Stromal cell of bone marrow (primary cell): ENCODE measurements at regions not wholly inside any gene's neighbourhood (a gene's known extent, or its start where the extent isn't known, plus 50 kb on each side); places are given as distances from the start of the nearest gene placed in this dataset.
A peak's percentile ranks its signal among the peaks of the same experiment; 100 is the strongest.

Experiments used
- DNase-seq: peaks from one replicate; pipeline ENCODE4 v3.0.0-alpha.2; 2012; ENCODE audit warnings: low read depth

DNA sequence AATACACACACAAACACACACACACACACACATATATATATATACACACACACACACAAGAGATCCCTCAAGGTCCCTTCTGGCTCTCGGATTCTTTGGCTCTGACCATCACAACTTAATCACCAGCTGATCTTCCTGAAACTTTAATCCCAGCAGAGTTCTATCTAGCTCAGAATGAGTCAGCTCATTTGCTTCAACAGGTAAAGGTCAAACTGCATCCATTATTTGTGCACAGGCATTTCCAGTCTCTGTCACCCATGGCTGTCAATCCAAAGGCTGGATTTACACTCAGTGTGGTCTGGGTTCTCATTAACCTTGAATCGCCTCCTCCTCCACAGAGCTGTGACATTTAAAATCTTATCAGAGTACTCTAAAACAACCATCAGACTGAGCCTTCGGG lies 113.3 kb upstream of the TMPO start:
- no peak for DNase-seq

DNA sequence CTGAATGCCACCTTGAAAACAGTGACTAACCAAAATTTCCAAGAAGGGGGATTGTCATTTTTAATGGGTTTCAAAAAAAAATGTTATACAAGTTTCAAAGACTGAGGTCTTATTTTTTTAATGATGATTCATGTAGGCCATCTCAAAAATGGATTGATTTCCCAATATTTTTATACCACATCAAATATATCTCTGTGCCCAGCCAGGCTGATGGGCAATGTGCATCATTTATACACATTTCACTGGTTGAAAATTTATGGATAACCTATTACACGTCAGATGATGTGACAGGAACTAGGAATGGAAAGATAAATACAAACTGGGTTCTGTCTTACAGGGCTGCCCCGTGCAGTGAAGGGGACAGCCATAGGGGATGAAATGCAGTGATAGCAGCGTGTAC lies 112.7 kb upstream of the TMPO start:
- DNase-seq, result no peak

DNA sequence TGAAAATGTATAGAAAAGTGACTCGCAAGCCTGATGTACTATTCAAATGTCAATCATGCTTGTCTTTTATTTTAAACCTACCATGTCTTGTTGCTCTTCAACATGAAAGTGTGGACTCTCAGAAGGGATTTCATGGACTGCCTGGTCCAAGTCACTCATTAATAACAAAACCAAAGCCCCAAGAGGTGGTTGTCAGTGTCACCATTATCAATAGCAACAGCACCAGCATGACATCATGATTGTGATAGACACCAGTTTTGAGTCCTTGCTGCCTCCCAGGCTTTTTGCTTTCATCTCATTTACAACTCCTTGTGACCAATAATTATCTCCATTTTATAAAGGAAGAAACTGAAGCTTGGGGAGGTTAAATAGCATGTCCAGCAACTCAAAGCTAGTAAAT lies 112.0 kb upstream of the TMPO start:
- DNase-seq, result no peak

DNA sequence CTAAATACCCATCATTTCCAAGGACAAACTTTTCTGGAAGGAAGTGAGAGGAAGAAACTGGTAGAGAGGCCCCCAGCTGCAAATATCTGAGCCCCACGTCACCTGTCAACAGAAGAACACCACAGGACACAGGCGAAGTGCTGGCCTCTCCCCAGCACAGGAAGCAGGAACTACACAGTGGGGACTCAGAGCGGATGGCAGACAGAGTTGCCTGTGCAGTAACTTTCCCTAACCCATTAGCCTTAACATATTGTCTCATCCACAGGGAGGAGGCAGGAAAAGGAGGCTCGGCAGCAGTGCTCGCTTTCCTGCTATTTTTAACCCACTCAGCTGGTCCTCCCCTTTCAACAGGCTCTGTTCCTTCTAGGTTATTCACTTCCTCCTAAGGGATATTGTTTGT lies 111.5 kb upstream of the TMPO start:
- no peak for DNase-seq

DNA sequence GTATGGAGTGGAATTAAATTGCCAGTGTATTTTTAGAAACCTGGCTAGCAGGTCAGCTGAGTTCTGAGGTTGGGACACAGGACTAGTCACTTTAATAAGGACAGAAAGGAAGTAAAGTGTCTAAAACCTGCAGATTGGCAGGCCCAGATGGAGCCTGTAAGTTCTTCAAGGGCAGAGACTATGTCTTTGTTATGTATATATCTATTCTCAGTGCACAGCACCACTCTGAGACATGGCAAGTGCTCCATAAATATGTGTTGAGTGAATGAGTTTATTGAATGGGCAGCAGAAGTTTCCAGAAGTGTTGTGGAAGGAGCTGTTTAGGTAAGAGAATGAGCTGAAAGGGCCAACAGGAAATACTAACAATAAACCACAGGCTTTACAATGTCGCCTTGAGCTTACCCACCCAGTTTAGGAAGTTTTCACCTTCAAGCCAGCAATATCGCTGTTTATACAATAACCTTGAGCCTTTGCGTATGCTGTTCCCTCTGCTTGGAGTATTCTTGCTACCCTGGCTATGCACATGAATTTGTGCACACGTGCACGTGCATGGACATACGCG lies 109.5 kb upstream of the TMPO start:
- no peak for DNase-seq

DNA sequence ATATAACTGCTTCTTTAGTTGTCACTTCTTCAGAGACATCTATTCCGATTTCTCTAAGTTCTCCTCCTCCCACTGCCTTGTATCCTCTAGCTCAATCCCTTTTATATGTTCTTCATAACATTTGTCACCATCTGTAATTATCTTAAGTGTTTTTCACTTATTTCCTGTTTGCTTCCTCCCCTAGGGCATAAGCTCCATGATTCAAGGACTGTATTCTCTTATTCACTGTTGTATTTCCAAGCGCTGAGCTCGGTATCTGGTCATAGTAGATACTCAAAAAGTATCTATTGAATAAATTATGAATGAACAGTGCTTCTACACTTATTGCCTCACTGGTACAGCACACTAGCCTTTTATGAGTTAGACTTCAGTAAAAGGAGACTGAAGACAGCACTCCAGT lies 109.0 kb upstream of the TMPO start:
- DNase-seq, result no peak

DNA sequence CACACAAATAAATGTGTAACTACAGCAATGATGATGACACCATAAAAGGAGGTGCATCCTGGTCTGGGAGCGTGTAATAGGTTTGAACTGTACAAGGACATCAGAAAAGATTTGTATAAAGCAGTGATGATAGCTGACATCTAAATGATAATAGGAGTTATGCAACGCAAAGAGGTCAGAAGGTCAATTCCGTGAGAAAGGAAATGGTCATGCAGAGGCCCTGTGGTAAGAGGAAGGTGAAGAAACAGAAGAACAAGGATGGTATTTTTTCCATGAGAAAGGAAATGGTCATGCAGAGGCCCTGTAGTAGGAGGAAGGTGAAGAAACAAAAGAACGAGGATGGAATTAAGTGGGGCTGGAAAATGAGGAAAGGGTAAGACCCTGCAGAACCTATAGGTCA lies 106.7 kb upstream of the TMPO start:
- no peak for DNase-seq

DNA sequence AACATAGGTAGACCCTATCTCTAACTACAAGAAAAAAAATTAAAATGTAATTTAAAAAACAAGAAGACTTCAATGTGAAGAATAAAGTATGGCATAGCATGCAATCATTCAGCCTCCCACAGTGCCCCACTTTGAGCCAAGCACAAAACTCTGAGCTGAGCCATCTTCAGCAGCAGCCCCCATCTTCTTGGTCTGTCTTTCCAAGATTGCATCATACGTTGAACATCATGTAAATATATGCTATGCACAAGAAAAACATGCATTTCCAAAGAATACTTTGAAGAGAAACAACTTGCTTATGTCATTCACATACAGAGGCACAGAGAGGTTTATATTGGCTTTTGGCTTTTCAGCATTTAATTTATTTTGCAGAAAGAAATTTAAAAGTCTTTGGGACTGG lies 105.8 kb upstream of the TMPO start:
- DNase-seq, result no peak

DNA sequence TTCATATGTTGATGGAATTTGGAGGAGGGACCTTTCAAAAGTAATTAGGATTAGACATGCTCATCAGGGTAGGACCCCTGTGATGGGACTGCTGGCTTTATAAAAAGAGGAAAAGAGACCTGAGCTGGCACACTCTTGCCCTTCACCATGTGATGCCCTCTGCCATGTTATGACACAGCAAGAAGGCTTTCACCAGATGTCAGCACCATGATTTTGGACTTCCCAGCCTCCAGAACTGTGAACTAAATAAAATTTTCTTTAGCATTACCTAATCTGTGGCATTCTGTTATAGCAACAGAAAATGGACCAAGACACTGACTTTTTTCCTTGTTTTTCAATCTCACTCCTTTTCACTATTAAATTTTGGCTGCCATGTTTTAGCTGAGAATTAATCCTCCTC lies 105.0 kb upstream of the TMPO start:
- DNase-seq, result no peak

DNA sequence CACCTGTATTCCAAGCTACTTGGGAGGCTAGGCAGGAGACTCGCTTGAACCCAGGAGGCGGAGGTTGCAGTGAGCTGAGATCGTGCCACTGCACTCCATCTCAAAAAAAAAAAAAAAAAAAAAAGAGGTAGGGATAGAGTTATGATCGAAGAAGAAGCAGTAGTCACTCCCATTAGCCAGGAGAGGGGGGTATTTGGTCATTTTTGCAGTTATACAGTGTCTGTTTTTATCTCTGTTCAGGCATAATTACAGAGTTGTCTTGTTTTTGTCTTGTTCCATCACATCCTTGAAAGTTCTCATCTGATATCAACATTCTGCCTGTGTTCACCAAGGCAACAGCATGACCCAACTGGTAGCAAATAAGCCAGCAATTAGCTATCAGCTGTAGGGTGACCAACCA lies 98.5 kb upstream of the TMPO start:
- DNase-seq, result peak; percentile 17

DNA sequence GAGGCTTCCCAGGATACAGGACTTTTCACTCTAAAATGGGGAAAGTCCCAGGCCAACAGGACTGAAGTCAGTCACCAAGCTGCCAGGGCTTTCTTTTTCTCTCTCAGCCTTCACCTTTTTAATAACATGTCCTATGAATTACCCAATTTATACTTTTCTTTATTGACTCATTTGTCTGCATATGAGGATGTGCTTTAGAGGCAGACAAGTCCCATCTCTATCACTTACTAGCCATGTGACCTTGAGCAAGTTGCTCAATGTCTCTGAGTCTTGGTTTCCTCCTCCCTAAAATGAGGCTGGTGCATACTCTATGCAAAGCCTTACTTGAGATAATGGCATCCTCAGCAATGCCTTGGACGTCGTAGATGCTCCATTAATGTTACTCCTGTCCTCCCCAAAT lies 98.1 kb upstream of the TMPO start:
- DNase-seq, result no peak

DNA sequence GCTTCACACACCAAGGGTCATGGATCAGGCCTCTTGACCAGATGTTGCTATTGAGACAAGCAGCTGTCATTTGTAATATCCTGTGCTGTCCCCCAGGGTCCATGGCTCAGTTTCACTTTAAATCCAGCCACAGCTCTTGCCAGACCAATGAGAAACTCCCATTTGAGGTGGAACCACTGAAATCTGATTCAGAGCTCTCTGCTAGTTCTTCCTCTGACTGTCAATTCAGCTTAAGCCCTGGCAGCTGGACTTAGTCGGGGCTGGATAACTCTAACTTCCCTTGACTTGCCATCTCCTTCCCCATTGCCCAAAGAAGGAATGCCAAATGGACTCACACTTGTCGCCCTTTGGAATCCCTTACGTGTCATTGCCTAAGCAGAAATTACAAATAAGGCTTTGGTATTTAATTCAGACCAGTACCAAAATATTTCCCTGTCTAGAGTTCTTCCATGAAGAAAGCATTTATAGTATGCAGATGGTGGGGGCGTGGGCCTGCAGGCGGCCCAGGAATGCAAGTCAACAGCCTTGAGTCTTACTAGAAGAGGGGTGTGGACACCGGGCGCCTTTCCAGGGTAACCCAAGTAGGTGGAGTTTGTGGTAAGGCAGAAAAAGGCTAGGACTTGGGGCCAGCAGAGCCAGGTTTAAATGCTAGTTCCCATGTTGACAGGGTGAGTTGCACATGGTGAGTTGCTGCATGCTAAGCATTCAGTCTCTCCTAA lies 96.9 kb upstream of the TMPO start:
- peak; percentile 86 for DNase-seq

DNA sequence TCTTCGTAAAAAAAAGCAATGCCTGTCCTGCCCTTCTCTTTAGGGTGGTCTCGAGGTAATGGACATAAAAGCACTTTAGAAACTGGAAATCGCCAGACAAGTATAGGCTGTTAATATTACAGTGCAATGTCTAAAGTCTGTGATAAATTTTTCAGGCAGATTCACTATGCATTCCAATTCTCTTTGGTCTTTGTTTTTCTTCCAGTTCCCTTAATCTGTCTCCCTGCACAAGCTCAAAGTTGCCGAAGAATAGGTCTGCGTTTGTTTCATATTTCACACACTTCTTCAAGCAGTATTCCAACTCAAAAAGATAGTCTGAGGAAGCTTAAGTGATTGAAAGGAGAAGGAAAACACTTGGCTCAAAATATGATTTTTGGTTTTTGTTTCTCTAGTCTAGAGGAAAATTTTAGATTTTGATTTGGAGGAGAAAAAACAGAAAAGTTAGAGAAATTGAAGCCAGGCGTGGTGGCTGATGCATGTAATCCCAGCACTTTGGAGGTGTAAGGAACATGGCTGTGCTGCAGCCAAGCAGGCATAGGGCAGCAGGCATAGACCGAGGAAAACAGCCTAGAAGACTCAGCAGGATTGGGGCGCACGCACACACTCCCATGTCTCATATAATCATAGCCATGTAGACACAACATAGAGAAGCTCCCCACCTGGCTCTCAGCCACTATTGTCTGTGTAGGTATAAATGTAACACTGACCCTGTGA lies 96.2 kb upstream of the TMPO start:
- no peak for DNase-seq

DNA sequence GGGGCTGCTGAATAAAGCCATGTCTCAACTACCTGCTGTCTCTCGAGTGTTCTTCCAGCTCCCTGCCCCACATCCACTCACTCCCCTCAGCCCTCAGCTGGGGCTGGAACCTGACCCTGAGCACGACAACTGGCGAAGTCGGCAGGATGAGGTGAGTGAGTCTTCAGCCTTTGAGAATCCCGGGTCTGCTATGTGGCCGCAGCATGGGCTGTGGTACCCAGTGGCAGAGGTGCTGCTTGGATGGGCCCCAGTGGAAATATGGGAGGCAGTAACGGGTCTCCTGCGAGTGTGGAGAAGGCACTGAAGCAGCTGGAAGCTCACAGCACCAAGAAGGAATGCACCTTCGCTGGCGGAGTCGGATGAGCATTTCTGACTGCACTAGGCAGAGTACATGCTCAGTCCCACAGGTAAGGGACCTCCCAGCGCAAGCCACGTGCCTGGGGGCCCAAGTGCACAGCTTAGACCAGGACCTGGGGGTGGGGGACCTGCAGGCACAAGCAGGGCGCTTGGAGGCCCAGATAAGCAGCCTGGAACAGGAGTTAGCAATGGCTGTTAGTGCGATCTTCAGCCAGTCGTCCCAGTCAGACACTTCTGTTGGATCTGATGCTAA lies 95.5 kb upstream of the TMPO start:
- DNase-seq, result no peak

DNA sequence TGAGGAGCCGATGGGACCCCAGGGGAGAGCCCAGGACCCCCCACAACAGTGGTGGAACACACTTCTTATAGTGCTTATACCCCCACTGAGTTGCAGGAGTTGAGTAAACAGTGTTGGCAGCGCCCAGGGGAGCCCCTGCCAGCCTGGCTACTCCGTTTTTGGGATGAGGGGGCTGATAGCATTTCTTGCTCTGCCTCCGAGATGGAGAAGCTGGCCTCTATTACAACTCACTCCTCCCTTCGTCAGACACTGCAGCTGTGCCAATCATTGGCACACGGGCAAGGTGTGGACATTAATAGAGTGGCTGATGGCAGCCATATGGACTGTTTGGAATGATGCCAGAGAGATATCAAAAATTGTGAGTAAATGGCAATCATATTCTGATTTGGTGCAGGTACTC lies 94.9 kb upstream of the TMPO start:
- DNase-seq, result no peak

DNA sequence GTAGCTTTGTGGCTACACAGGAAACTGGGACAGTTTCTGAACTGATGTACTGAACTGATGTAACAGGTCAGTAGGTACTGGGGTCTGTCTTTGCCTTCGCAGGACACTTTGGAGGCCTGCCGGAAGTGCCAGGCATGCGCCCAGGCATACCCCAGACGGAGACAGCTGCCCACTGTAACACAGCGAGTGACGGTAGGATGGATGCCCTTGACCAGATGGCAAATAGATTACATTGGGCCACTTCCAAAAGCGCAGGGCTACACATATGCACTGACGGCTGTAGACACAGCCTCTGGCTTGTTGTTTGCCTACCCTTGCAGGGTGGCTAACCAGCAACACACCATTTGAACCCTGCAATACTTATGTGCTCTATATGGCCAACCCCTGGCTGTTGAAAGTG lies 94.1 kb upstream of the TMPO start:
- DNase-seq, result no peak

DNA sequence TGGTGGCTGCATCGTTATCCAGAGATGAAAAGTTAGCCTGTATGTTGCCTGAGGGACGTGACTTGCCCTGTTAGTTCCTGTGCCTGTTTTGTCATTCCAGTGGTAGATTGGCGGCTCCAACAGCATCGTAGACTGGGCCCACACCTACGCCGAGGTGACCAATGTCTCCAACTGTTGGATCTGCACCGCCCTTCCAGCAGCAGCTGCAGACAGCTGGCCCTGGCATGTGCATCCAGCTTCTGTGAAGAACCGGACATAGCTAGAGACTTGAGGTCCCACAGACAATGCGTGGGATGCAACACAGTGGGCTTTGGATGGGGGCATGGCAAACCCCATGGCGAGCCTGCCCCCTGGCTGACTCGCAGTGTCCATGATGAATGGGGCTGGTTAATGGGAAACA lies 93.0 kb upstream of the TMPO start:
- no peak for DNase-seq

DNA sequence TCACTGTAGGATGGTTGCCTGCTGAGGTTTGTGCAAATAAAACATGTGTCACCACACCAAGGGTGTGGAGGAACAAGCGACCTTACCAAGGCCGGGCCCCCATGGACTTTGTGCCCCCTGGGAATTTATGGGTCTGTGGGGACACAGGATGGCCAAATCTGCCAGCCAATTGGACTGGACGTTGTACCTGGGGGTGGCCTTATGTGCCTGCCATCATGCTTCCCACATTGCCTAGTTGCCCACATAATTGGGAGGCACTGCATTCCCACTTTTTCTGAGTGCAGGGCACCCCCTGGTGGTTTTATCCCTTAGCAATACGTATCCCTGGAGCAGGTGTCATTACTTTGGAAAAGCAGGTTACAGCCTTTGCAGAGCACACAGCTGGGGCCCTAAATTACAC lies 92.6 kb upstream of the TMPO start:
- DNase-seq, result no peak

DNA sequence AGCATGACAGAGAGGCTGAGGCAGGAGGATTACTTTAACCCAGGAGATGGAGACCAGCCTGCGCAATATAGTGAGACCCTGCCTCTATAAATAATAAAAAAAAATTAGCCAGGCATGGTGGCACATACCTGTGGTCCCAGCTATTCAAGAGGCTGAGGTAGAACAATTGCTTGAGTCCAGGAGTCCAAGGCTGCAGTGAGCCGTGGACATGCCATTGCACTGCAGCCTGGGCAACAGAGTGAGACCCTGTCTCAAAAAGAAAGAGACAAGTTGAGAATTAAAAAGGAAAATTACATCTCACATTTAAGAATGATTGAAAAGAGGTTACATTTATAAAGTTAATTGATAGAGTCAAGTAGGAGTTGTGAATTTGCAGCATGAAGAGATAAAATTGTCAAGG lies 91.4 kb upstream of the TMPO start:
- DNase-seq, result no peak

DNA sequence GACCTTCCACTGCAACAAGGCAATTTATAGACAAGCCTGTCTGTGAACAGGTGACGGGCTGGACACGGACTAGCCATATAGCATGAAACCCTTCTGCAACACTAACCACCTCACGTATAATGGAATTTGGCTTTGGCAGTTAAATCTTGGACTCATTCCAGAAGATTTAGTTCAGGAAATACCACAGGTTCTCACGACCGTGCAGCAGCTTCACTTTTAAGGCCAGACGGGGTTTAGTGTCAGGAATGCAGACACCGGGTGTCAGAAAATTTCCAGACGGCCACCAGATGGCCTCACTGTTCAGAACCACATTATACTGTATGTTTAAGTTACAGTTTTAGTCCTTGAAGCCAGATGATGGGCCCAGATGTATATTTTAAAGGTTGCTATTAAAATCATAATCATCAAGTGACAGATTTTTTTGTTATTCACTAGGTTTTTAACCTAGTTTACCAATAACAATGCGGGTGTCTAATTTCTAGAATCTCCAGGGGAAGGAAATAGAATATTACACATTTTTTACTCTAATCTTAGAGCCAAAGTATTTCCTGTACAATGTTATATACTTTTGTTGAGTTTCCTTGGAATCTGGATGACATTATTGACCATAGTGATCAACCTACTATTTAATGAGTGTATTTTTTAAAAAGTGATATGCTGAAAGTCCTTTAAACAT lies 90.5 kb upstream of the TMPO start:
- DNase-seq, result peak; percentile 25

DNA sequence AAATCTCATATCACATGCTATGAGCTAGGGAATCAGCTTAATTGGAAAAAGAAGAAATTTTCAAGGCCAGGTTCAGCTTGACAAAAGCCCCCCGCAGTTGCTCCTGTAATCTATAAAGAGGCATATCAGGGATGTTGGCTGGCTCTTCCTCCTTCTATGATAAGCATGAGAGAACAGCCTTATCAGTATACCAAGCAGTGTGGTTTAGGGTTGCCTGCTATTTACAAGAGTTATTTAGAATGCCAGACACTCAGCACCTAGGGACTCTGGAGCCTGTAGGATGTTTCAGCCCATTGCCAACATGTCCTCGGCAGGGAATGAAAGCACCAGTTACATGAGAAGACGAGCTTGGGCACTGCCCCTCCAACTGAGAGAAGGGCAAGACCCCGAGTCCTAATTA lies 89.5 kb upstream of the TMPO start:
- DNase-seq, result no peak

DNA sequence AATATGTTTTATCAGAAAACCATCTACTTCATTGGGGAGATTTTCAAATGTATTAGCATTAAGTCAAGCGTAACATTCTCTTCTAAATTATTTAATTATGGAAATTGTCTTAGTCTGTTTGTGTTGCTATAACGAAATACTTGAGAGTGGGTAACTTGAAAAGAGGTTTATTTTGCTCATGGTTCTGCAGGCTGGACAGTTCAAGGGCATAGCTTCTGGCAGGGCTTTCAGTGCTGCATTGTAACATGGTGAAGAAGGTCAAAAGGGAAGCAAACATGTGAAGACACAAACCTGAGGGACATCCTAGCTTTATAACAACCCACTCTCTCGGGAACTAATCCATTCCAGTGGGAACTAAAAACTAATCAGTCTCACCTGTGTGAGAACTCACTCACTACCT lies 84.3 kb upstream of the TMPO start:
- no peak for DNase-seq

DNA sequence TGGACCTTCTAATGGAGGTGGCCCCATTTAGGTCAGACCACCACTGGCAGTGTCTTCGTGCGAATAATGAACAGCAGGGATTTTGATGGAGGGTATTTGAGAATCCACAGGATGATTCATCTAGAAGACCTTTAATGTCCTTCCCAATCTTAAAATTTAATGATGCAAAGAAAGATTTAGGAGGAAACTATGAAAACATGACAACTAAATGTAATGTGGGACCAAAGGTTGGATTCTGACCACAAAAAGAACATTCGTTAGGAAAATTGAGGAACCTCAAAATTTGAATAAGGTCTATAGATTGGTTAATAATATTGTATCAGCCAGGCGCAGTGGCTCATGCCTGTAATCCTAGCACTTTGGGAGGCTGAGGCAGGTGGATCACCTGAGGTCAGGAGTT lies 78.2 kb upstream of the TMPO start:
- DNase-seq, result no peak
